ENCODE measurements at regions not wholly inside any gene's neighbourhood (a gene's known extent, or its start where the extent isn't known, plus 50 kb on each side); places are given as distances from the start of the nearest gene placed in this dataset.

DNA sequence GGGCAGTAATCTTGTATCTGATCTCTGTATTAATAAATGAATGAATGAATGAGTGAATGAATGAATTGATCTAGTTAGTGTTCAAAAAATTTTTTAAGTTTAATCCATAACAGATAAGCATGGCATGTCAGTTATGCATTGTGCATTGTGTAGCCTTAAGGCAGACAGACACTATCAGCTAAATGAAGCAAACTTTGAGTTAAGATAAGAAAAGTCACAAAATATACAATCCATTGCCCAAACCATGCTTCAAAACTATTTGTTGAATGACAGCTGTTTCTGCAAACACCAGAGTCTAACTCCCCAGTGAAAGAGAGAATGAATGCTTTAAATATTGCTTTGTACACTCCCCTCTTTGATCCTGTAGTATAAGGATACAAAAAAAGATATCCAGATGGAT, 314.3 kb upstream of the ETAA1 start:
- H2BK12ac ChIP-seq (ENCODE audit: insufficient read length, low read depth, low read length): no peak overlapping the region
- no peak overlapping the region for H3K23ac ChIP-seq (ENCODE audit: insufficient read length, low read depth, low read length)
- no peak overlapping the region for H2AK5ac ChIP-seq (ENCODE audit: insufficient read length, low read length)
- no peak overlapping the region for H2BK5ac ChIP-seq (ENCODE audit: insufficient read length, low read length)
- no peak overlapping the region for H3K4ac ChIP-seq (ENCODE audit: low read depth, low read length)
- no peak overlapping the region for H3T11ph ChIP-seq (ENCODE audit: low read length)
- no peak overlapping the region for H4K5ac ChIP-seq (ENCODE audit: insufficient read length, low read depth, low read length)
- Mint-ChIP-seq H3K4me1 (no peaks in the 10 kb centered on the region), H3K27me3 (ENCODE audit: low read depth) (peaks cover 2% of the 10 kb centered on the region), H3K27ac (no peak overlapping the region), H3K9me3 (peaks cover 0 to 6% of the 10 kb centered on the region in 2 experiments; a peak in 4 of 5 replicates), H3K4me3 (no peak overlapping the region), H3K36me3 (ENCODE audit: insufficient read depth in 1 of 3, low read depth in 3 of 3) (no peaks in the 10 kb centered on the region; a peak in 2 of 7 replicates)
- H2BK20ac ChIP-seq (ENCODE audit: low read depth, low read length, poor library complexity, severe bottlenecking): no peak overlapping the region
- no peak overlapping the region for H3K18ac ChIP-seq (ENCODE audit: insufficient read length, low read depth, low read length)
- no peak overlapping the region for H3K14ac ChIP-seq (ENCODE audit: insufficient read depth, low read length)
- H3K9ac ChIP-seq (ENCODE audit: extremely low read depth, insufficient read length, low read length): no peak overlapping the region
- no peaks in the 10 kb centered on the region for H3K27me3 ChIP-seq (ENCODE audit: insufficient read depth, low read length)
- no peak for TF ChIP-seq CTCF (conservative IDR thresholded peaks at IDR 0.05)
- H3K79me1 ChIP-seq (ENCODE audit: insufficient read depth, low read depth, low read length, poor library complexity, severe bottlenecking): no peaks in the 10 kb centered on the region
- no peaks in the 10 kb centered on the region for H3K23me2 ChIP-seq (ENCODE audit: insufficient read length, low read depth, low read length, poor library complexity, severe bottlenecking)
- H2BK120ac ChIP-seq (ENCODE audit: low read depth, low read length, poor library complexity, severe bottlenecking): no peak overlapping the region
- no peak overlapping the region for H2AFZ ChIP-seq (ENCODE audit: low read length)
- no peak overlapping the region for H4K8ac ChIP-seq (replicated peaks; ENCODE audit: insufficient read length, low read depth, low read length)
- DNase-seq: no peak
- no peak overlapping the region for H3K56ac ChIP-seq (ENCODE audit: insufficient read length, low read depth, low read length)
- H2BK15ac ChIP-seq (ENCODE audit: low read depth, low read length): no peak overlapping the region
- no peaks in the 10 kb centered on the region for H3K79me2 ChIP-seq (ENCODE audit: insufficient read depth, low read length)
- no peaks in the 10 kb centered on the region for H3K9me3 ChIP-seq (ENCODE audit: control insufficient read depth, low read depth, low read length)
- no peaks in the 10 kb centered on the region for H4K20me1 ChIP-seq (ENCODE audit: control insufficient read depth, insufficient read depth, insufficient read length)
- H3K4me2 ChIP-seq (ENCODE audit: insufficient read depth, insufficient read length, low read length): no peak overlapping the region
- H3K27ac ChIP-seq (ENCODE audit: insufficient read length, low read depth, low read length): no peak overlapping the region
- H4K91ac ChIP-seq (ENCODE audit: insufficient read length, low read depth, low read length): no peak overlapping the region
- no peaks in the 10 kb centered on the region for H3K4me1 ChIP-seq (ENCODE audit: insufficient read depth, low read length)

Measured in H9 (cell line).